RWPE2 (cell line): ENCODE measurements at regions not wholly inside any gene's neighbourhood (a gene's known extent, or its start where the extent isn't known, plus 50 kb on each side); places are given as distances from the start of the nearest gene placed in this dataset.

Source experiments
- ATAC-seq: fragments of 200-7000 bp; cut with Tn5 transposase; 3 replicates; pipeline ENCODE4 v1.9.1; 2021; ENCODE audit warnings: low read depth
- DNase-seq: peaks from one replicate; pipeline ENCODE4 v3.0.0-alpha.2; 2020; ENCODE audit warnings: low spot score
- H3K27ac ChIP-seq: fragments of 450-650 bp; 2 replicates; pipeline ENCODE4 v1.5.1; 2017; ENCODE audit warnings: mild to moderate bottlenecking; ENCODE audit not compliant: poor library complexity, severe bottlenecking
- H3K27me3 ChIP-seq: fragments of 250-450 bp; sonication (Bioruptor Pico); 2 replicates; pipeline ENCODE4 v1.5.1; 2021; ENCODE audit warnings: mild to moderate bottlenecking, moderate library complexity; ENCODE audit not compliant: insufficient read depth, poor library complexity, severe bottlenecking
- H3K36me3 ChIP-seq: fragments of 250-450 bp; sonication (Bioruptor Pico); 2 replicates; pipeline ENCODE4 v1.5.1; 2020; ENCODE audit warnings: low read depth, mild to moderate bottlenecking, moderate library complexity
- H3K4me1 ChIP-seq: fragments of 250-450 bp; sonication (Bioruptor Pico); 2 replicates; pipeline ENCODE4 v1.5.1; 2021; ENCODE audit warnings: mild to moderate bottlenecking, moderate library complexity; ENCODE audit not compliant: insufficient read depth, poor library complexity, severe bottlenecking
- H3K4me3 ChIP-seq: fragments of 250-450 bp; sonication (Bioruptor Pico); 2 replicates; pipeline ENCODE4 v1.5.1; 2021; ENCODE audit warnings: mild to moderate bottlenecking, moderate library complexity; ENCODE audit not compliant: severe bottlenecking
- H3K9me3 ChIP-seq: fragments of 250-450 bp; sonication (Bioruptor Pico); 2 replicates; pipeline ENCODE4 v1.5.1; 2021; ENCODE audit warnings: mild to moderate bottlenecking, moderate library complexity; ENCODE audit not compliant: severe bottlenecking
- CTCF ChIP-seq: fragments of 450-650 bp; IDR thresholded peaks from one replicate; pipeline ENCODE4 v1.5.1; 2017; ENCODE audit warnings: mild to moderate bottlenecking, moderate library complexity; ENCODE audit not compliant: poor library complexity, severe bottlenecking

- no peak for DNase-seq
- ATAC-seq, result no peak
- H3K27ac ChIP-seq, result no peak overlapping the region
These were observed 588.0 kb downstream of the SOX6 start for GRCh38 chr11:15768321-15768720.

GRCh38 chr11:15769203-15769602, 587.1 kb downstream of the SOX6 start:
- H3K36me3 ChIP-seq, result no peaks in the 10 kb centered on the region
- ATAC-seq, result peak; percentile 27; the same call in 1 of the 3 replicates
- no peaks in the 10 kb centered on the region for H3K9me3 ChIP-seq
- H3K27ac ChIP-seq, result no peak overlapping the region
- H3K4me3 ChIP-seq, result no peak overlapping the region
- no peak for DNase-seq
- no peaks in the 10 kb centered on the region for H3K4me1 ChIP-seq
- H3K27me3 ChIP-seq, result no peaks in the 10 kb centered on the region
- no peak for TF ChIP-seq CTCF

More at GRCh38 chr11:15768321-15768720, 588.0 kb downstream of the SOX6 start:
- H3K9me3 ChIP-seq, result no peaks in the 10 kb centered on the region
- H3K36me3 ChIP-seq, result no peaks in the 10 kb centered on the region
- TF ChIP-seq CTCF, result no peak
- H3K4me1 ChIP-seq, result no peaks in the 10 kb centered on the region
- no peaks in the 10 kb centered on the region for H3K27me3 ChIP-seq
- no peak overlapping the region for H3K4me3 ChIP-seq

GRCh38 chr11:15770798-15771414, 585.4 kb downstream of the SOX6 start:
- Histone ChIP-seq H3K4me1 (no peaks in the 10 kb centered on the region), H3K36me3 (no peaks in the 10 kb centered on the region), H3K4me3 (no peak overlapping the region), H3K9me3 (no peaks in the 10 kb centered on the region), H3K27ac (no peak overlapping the region), H3K27me3 (no peaks in the 10 kb centered on the region)
- TF ChIP-seq CTCF, result peak; percentile 56
- DNase-seq (no peak), ATAC-seq (0 out of 3 replicates have a peak, but pooled peaks have one; percentile 27)

GRCh38 chr11:15772547-15772946, 583.8 kb downstream of the SOX6 start:
- Histone ChIP-seq H3K36me3 (no peaks in the 10 kb centered on the region), H3K9me3 (no peaks in the 10 kb centered on the region), H3K27me3 (no peaks in the 10 kb centered on the region), H3K27ac (no peak overlapping the region), H3K4me3 (no peak overlapping the region), H3K4me1 (no peaks in the 10 kb centered on the region)
- ATAC-seq (no peak), DNase-seq (no peak)
- no peak for TF ChIP-seq CTCF

- ATAC-seq (no peak), DNase-seq (no peak)
- TF ChIP-seq CTCF, result no peak
- no peak overlapping the region for H3K4me3 ChIP-seq
- no peaks in the 10 kb centered on the region for H3K36me3 ChIP-seq
- H3K9me3 ChIP-seq, result no peaks in the 10 kb centered on the region
- no peak overlapping the region for H3K27ac ChIP-seq
- H3K4me1 ChIP-seq, result no peaks in the 10 kb centered on the region
- H3K27me3 ChIP-seq, result no peaks in the 10 kb centered on the region
These were observed 583.4 kb downstream of the SOX6 start for GRCh38 chr11:15772981-15773380.
